IPS-18c (cell line): ENCODE measurements at regions not wholly inside any gene's neighbourhood (a gene's known extent, or its start where the extent isn't known, plus 50 kb on each side); places are given as distances from the start of the nearest gene placed in this dataset.

Source experiments
- H3K4me3 ChIP-seq: 2 replicates; pipeline ENCODE4 v1.7.0; 2013; ENCODE audit warnings: low read depth, mild to moderate bottlenecking, low read length, moderate library complexity; ENCODE audit not compliant: insufficient read depth
- H3K9me3 ChIP-seq: one replicate; pipeline ENCODE4 v1.6.1; 2013; ENCODE audit warnings: mild to moderate bottlenecking, low read length, moderate library complexity; ENCODE audit not compliant: control insufficient read depth, insufficient read depth

DNA sequence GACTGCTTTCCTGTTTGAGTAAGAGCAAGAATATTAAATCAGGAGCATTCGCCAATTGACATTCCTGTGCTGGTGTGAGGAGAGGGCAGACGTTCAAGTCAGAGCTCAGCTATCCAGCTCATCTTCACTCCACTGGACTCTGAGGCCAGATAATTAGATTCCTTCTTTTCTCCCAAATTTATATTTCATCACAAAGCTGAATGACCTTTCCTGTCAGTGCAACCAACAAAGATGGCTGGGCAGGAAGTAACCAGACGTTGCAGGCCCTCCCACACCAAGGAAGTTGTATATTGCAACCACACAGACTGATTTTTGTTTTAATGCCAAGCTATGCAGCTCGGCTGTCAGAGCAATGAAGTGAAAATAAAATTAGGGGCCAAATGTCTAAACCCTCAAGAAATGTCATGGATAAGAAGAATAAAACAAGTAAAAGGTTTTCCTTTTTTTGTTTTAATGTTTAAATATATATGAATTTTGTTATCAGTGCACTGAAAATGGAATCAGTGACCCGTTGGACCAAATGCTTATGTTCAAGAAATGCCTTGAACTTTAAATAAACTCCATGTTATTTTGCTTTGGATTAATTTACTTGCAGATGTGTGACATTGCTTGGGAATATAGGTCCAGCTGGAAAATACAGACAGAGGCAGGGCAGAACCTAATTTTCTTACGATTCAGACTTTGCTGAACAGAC is 578.9 kb upstream of the FAT1 start:
- Histone ChIP-seq H3K4me3 (no peak overlapping the region), H3K9me3 (no peaks in the 10 kb centered on the region)

DNA sequence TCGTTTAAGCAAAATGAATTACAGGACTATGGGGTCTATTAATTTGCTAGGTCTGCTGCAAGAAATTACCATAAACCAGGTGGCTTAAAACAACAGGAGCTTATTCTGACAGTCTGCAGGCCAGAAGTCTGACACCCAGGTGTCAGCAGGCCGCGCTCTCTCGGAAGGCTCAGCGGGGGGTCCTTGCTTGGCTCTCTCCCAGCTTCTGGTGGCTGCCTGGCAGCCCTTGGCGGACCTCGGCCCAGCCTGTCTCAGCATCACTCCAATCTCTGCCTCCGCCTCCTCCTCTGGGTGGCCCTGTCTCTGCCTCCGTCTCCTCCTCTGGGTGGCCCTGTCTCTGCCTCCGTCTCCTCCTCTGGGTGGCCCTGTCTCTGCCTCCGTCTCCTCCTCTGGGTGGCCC is 580.5 kb upstream of the FAT1 start:
- Histone ChIP-seq H3K9me3 (no peaks in the 10 kb centered on the region), H3K4me3 (no peak overlapping the region)

DNA sequence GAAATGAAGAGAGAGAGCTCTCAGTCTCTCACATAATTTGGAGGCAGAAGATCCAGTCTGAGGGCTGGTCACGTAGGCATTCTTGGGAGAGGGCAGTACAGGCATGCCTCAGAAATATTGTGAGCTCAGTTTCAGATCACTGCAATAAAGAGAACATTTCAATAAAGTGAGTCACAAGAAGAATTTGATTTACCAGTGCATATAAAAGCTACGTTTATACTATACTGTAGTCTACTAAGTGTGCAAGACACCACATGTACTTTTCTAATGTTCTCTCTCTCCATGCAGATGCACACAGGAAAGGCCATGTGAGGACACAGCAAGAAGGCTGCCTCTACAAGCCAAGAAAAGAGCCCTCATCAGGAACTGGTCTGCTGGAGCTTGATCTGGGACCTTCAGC is 583.5 kb upstream of the FAT1 start:
- Histone ChIP-seq H3K4me3 (no peak overlapping the region), H3K9me3 (no peaks in the 10 kb centered on the region)

DNA sequence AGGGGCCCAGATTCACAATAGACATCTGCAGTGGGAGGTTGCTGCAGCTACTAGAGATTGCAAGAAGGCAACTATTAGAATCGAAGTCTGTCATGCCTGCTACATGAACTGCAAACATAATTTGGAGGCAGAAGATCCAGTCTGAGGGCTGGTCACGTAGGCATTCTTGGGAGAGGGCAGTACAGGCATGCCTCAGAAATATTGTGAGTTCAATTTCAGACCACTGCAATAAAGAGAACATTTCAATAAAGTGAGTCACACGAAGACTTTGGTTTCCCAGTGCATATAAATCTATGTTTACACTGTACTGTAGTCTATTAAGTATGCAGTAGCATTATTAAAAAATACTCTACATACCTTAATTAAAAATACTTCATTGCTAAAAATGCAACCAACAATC is 585.8 kb upstream of the FAT1 start:
- no peaks in the 10 kb centered on the region for H3K9me3 ChIP-seq

DNA sequence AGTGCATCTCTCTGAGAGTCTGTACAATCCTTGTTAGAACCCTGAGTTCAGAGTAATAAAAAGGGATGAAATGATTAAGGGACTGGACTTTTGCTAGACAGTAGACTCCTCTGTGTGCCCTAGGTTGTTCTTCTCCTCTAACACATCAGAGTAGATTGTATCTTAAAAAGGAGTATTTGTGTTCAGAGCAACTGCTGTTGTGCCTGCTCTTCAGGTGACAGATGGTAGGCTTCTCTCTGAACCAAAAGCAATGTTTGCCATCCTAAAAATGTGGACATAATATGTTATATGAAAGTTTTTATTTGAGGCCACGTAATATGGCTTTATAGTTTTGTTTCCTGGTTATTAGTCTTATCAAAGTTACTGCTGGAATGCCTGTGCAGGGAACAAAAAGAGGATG is 588.6 kb upstream of the FAT1 start:
- no peak overlapping the region for H3K4me3 ChIP-seq
- H3K9me3 ChIP-seq, result no peaks in the 10 kb centered on the region

More for the DNA sequence above, 585.8 kb upstream of the FAT1 start:
- H3K4me3 ChIP-seq, result no peak overlapping the region

DNA sequence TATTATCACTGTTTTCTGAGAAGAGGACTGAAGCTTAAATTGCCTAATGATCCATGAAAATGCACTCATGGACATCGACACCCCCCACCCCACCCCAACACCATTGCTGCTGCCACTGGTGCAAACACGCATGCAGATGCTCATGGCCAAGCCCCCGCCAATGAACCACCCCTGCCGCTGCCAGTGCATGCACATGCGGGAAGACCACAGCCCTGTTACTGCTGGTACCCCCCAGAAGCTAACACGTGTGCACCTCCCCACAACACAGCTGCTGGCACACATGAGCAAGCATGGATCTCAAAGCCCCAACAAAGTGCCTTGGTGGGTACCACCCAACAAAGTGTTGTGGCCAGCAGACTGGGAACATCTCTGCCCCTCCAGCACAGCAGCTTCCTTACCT is 594.1 kb upstream of the FAT1 start:
- Histone ChIP-seq H3K4me3 (no peak overlapping the region), H3K9me3 (peaks cover 2% of the 10 kb centered on the region)

DNA sequence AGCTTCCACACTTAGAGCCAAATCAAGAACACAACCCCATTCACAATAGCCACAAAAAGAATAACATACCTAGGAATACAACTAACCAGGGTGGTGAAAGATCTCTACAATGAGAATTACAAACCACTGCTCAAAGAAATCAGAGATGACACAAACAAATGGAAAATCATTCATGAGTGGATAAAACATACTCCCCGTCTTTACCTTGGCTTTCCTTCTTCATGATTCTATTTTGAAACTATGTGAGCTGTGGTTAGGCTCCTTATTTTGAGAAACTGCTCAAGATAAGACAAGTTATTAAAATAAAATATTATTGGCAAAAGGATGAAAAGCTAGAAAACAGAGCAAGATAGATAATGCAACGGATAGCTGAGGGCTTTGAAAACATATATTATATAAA is 598.1 kb upstream of the FAT1 start:
- Histone ChIP-seq H3K9me3 (peaks cover 2% of the 10 kb centered on the region), H3K4me3 (no peak overlapping the region)

DNA sequence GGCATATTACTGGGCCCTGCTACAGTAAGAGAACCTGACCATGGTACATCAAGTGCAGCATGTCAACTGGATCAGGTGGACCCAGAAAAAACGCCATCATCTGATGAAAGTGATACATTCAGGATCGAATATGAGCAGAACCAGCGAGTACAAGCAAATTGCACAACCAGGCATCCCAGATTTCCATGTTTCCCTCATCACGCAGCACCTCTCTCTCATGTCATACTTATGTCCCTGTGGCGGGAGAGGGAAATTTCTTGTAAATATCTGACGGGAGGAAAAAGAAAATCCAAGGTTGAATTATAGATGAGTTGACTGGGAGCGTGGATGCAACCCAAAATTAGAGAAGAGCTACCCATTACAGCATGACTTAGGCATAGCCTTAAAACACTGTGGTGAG is 608.5 kb upstream of the FAT1 start:
- Histone ChIP-seq H3K9me3 (no peaks in the 10 kb centered on the region), H3K4me3 (no peak overlapping the region)

DNA sequence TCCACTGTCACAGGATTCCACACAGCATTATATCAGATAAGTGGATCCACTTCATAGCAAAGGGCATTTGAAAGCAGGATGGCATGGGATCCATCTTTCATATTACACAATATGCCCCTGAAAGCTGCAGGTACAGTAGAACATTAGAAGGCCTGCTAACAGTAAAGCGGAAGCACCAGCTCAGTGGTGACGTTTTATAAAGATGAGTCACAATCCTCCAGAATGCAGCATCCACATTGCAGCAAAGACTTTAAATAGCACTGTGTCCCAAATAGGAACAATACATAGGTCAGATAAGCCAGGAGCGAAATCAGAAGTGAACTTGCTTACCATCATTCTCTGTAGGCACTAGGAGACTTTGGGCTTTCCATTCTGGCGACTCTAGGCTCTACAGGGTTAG is 609.5 kb upstream of the FAT1 start:
- Histone ChIP-seq H3K4me3 (no peak overlapping the region), H3K9me3 (no peaks in the 10 kb centered on the region)

DNA sequence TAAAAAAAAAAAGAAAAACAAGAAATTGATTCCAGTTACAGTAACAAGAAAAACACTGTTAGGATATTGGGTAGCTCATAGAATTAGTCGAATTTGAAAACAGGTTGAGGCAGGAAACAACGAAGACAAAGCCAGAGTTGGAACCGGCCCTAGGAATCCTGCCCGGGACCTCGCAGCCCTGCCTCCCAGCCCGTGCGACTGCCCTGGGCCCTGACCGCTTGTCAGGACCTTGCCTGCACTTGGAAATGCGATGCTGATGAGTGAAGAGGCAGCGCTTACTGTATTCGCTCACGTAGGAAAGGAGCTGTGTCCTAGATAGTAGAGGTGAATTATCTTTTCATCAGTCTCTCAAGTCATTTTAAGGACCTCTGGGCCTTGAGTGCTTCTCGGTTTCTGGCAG is 611.7 kb upstream of the FAT1 start:
- H3K4me3 ChIP-seq, result no peak overlapping the region

DNA sequence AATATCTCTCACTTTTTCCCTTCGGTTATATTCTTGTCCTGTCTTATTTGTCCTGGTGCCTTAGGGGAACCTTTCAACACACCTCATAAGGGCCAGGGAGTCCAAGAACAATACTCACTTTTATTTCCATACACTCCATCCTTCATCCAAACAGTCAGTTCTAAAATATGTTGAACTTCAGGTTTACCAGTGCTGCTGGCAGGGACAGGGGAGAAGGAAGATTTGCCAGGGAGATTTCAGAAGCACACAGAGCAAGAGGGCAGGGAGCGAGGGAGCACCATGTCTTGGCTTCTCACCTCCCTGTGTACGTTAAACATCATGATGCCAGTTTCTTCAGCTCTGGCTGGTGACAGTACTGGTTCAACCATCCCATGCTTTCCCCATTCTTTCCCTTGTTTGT is 631.1 kb upstream of the FAT1 start:
- H3K9me3 ChIP-seq, result no peaks in the 10 kb centered on the region
- H3K4me3 ChIP-seq, result no peak overlapping the region

More for the DNA sequence above, 611.7 kb upstream of the FAT1 start:
- H3K9me3 ChIP-seq, result no peaks in the 10 kb centered on the region

DNA sequence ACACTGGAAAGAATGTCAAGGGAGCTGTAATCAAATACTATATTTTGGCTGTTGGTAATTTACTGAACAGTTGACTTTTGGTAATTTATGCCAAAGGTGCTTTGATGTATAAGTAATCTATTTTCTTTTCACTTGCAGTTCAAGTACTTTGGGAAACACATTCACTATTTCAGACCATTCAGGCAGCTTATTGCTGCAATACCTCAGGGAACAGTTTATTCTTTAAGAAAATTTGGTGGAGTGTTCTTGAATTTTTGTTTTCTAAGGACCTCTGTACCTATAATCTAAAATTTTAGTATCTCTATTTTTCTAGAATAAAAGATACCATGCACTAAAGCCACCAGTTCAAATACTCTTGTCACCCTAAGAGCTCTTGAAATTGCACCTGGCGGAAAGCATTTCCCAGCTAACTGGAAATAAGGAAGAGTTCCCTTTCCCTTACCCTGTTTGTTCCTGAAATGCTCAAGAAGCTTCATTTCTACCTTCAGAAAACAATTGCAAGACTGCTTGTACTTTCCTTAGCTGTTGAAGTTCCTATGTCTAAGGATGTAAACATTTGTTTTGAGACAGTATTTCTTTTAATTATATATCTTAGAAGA is 633.5 kb upstream of the FAT1 start:
- no peaks in the 10 kb centered on the region for H3K9me3 ChIP-seq
- no peak overlapping the region for H3K4me3 ChIP-seq

DNA sequence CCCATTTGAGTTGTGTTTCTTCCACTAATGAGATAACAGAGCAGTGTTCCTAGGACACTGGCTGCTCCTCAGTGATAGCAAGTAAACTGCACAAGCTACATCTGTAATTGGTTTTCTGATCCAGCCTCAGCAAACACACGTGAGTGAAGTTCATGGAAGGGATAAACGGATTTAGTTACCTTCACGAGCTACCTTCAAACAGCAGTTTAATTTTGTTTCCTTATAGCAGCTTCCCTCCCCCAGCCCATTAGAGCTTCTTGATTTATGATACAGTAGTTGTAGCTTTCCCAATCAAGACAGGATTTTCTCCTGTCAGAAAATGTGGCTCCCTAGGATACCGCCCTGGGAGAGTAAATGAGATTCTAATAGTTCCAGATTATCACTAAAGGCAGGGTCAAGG is 634.2 kb upstream of the FAT1 start:
- Histone ChIP-seq H3K9me3 (no peaks in the 10 kb centered on the region), H3K4me3 (no peak overlapping the region)

DNA sequence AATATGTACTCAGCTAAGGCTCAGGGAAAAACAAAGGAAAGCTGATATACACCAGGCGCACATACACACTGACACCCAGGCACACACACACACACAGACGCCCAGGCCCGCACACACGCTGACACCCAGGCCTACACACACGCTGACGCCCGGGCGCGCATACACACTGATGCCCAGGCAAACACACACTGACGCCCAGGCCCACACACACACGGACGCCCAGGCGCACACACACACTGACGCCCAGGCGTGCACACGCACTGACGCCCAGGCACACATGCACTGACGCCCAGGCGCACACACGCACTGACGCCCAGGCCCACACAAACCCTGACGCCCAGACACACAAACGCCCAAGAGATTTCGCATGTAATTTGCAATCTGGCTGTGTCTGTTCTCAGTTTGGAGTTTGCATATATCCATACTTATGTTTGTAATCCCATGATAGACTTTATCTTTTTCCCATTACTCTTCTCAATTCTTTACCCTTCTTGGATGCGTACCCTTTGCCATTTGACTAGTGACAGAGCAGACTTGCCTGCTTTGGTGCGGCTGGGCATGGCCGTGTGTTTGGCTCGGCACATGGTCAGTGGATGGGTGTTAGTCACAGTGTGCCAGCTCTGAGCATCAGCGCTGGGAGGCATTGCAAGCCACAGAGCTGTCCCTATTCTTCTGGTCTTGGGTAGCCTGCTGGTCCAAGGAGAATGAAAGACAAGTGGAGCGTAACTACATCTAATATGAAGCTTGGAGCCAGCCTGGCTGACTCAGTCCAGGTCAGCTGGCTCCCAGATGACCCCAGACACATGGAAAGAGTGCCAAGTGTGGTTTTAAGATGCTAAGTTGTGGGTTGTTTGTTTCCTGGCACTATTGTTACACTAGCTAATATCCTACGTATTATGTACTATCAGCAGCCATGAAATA is 632.4 kb upstream of the ZFP42 start:
- Histone ChIP-seq H3K4me3 (no peak overlapping the region), H3K9me3 (no peaks in the 10 kb centered on the region)

DNA sequence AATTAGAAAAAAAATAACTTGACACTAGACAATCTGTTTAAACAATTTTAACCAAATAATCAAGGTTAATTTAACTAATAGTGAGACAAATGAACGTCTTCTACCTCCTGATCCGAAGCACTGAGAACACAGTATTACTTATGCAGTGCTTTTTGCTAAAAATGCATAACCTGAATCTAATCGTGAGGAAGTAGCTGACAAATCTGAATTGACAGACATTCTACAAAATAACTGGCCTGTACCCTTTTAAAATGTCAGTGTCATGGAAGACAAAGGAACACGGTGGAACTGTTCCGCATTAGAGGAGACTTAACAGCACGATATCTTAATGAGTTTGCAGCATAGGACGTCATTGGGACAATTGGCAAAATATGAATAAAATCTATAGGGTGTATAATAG is 631.2 kb upstream of the ZFP42 start:
- Histone ChIP-seq H3K4me3 (no peak overlapping the region), H3K9me3 (no peaks in the 10 kb centered on the region)

DNA sequence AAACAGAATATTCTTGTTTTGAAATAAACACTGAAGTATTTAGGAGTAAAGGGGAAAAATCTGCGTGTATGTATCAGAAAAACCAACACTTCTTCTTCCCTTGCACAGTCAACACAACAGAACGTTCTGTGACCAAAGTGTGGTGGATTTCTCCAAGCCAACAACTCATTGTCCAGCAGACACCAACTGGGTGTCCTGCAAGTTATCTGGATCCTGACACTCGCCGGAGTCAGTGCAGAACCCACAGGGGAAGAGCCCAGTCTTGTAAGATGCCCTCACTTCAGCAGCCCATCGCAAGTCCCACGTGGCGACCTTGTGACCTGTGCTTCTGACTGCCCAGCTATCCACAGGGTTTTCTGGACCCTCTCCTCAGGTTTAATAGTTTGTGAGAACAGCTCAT is 630.7 kb upstream of the ZFP42 start:
- H3K4me3 ChIP-seq, result no peak overlapping the region
- no peaks in the 10 kb centered on the region for H3K9me3 ChIP-seq

DNA sequence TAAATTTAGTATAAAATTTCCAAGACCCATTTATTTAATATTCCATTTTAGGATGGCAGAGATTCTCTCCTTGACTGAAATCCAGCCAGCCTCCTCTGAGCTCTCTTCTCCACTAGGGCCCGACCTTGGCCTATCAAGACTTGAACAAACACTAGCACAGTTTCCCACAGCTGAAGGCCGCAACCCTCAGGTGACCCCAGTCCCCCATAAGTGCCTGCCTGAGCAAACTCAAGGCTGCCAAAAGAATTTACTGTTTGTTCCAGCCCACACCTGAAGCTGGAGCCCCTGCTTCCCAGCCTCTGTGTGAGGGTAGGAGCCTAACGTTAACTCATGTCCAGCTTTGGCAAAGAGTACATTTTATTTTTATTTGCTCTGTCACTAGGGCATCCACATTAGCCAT is 629.0 kb upstream of the ZFP42 start:
- no peak overlapping the region for H3K4me3 ChIP-seq

DNA sequence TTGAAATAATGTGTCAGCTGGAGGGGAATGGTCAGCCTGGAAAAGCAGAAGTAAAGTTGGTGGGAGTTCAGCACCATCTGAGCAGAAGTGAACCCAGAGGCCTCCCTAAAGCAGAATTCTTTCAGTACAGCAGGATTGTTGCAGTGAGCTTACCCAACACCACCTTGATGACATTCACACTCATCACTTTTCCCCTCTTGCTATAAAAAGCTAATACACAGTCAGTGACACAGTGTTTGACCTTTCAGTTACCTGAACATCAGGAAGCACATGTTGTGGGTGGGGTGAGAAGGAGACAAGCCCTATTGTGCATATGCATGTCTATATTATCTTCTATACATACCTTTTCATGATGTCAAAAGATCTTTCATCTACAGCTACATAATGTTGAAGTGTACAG is 624.7 kb upstream of the ZFP42 start:
- no peak overlapping the region for H3K4me3 ChIP-seq

More for the DNA sequence above, 629.0 kb upstream of the ZFP42 start:
- H3K9me3 ChIP-seq, result peaks cover 2% of the 10 kb centered on the region

More for the DNA sequence above, 624.7 kb upstream of the ZFP42 start:
- peaks cover 2% of the 10 kb centered on the region for H3K9me3 ChIP-seq
